Keratinocyte (primary cell): ENCODE measurements at regions not wholly inside any gene's neighbourhood (a gene's known extent, or its start where the extent isn't known, plus 50 kb on each side); places are given as distances from the start of the nearest gene placed in this dataset.

ENCODE experiments used
- DNase-seq: peaks from one replicate; pipeline ENCODE4 v3.0.0-alpha.2; 2011; ENCODE audit warnings: low read depth, missing footprints, low spot score
- FAIRE-seq: peaks from 2 replicates; lab custom pipeline; 2011; peaks lifted over from hg19 to GRCh38; lab: Jason Lieb, UNC
- H2AFZ ChIP-seq: 2 replicates; pipeline ENCODE4 v1.6.0; 2012; ENCODE audit warnings: low read length, control low read depth, inconsistent platforms; ENCODE audit not compliant: control insufficient read depth
- H3K27ac ChIP-seq: 2 replicates; pipeline ENCODE4 v1.5.1; 2011; ENCODE audit warnings: low read length; ENCODE audit not compliant: control insufficient read depth, insufficient read depth
- H3K27me3 ChIP-seq: 3 replicates; pipeline ENCODE4 v1.6.0; 2011; ENCODE audit warnings: low read length; ENCODE audit not compliant: control insufficient read depth, insufficient read depth; ENCODE audit errors: extremely low read depth
- H3K36me3 ChIP-seq, 2 experiments: 2 replicates in 1 of 2; 3 replicates in 1 of 2; pipeline ENCODE4 v1.5.1; 2011; ENCODE audit warnings: low read length in 2 of 2, mild to moderate bottlenecking in 1 of 2; ENCODE audit not compliant: control insufficient read depth in 2 of 2, insufficient read depth in 2 of 2; ENCODE audit errors: extremely low read depth in 1 of 2
- H3K4me1 ChIP-seq: 3 replicates; pipeline ENCODE4 v1.5.1; 2011; ENCODE audit warnings: low read length; ENCODE audit not compliant: control insufficient read depth, insufficient read depth; ENCODE audit errors: extremely low read depth
- H3K4me2 ChIP-seq: 3 replicates; pipeline ENCODE4 v1.6.0; 2011; ENCODE audit warnings: low read depth, low read length; ENCODE audit not compliant: control insufficient read depth, insufficient read depth; ENCODE audit errors: extremely low read depth
- H3K4me3 ChIP-seq, 3 experiments: fragments of 200-600 bp in 1 of 3; sonication (generic) in 1 of 3; 2 replicates in 2 of 3; 3 replicates in 1 of 3; pipeline ENCODE4 v1.5.1; 2011 to 2016; ENCODE audit warnings: low read length in 3 of 3, mild to moderate bottlenecking in 3 of 3, control low read depth in 2 of 3, inconsistent platforms in 1 of 3, low read depth in 1 of 3, mixed read lengths in 1 of 3, mixed run types in 1 of 3, moderate library complexity in 1 of 3; ENCODE audit not compliant: control insufficient read depth in 2 of 3, insufficient read depth in 2 of 3; ENCODE audit errors: extremely low read depth in 1 of 3
- H3K79me2 ChIP-seq: 2 replicates; pipeline ENCODE4 v1.6.0; 2012; ENCODE audit warnings: low read length; ENCODE audit not compliant: control insufficient read depth, insufficient read depth
- H3K9ac ChIP-seq: 3 replicates; pipeline ENCODE4 v1.6.0; 2011; ENCODE audit warnings: low read length; ENCODE audit not compliant: control insufficient read depth, insufficient read depth; ENCODE audit errors: extremely low read depth
- H3K9me1 ChIP-seq: 3 replicates; pipeline ENCODE4 v1.6.0; 2011; ENCODE audit warnings: low read length; ENCODE audit not compliant: control insufficient read depth, insufficient read depth; ENCODE audit errors: extremely low read depth
- H3K9me3 ChIP-seq: 2 replicates; pipeline ENCODE4 v1.5.1; 2012; ENCODE audit warnings: low read depth, low read length; ENCODE audit not compliant: control insufficient read depth
- H4K20me1 ChIP-seq: 3 replicates; pipeline ENCODE4 v1.6.0; 2011; ENCODE audit warnings: low read length; ENCODE audit not compliant: control insufficient read depth, insufficient read depth; ENCODE audit errors: extremely low read depth
- CTCF ChIP-seq, 3 experiments: IDR thresholded peaks in 1 of 3; conservative IDR thresholded peaks in 1 of 3; optimal IDR thresholded peaks in 1 of 3; 2 replicates in 2 of 3; 3 replicates in 1 of 3; pipeline versions ENCODE3 to v1.5.1; 2011; ENCODE audit warnings: low read length in 3 of 3, mild to moderate bottlenecking in 3 of 3, moderate library complexity in 2 of 3, control low read depth in 1 of 3, inconsistent platforms in 1 of 3; ENCODE audit not compliant: insufficient read depth in 2 of 3; ENCODE audit errors: extremely low read depth in 1 of 3
- EZH2 ChIP-seq: IDR thresholded peaks from one replicate; pipeline ENCODE4 v1.6.1; 2012; ENCODE audit warnings: inconsistent platforms, mild to moderate bottlenecking, low read length, moderate library complexity
- dilution Hi-C: fragments of 300-500 bp; cut with MboI; formaldehyde crosslinking; loops from one replicate; pipeline ENCODE4 v1.7.0; 2020; ENCODE audit warnings: low sequenced_read_pairs; ENCODE audit not compliant: extremely low pct_ligation_motif_present

GRCh38 chr12:5236022-5236640, 192.5 kb downstream of the KCNA5 start:
- Histone ChIP-seq H3K4me2 (no peak overlapping the region), H3K27ac (no peak overlapping the region), H3K36me3 (no peaks in the 10 kb centered on the region), H3K9me3 (no peaks in the 10 kb centered on the region), H3K4me3 (no peak overlapping the region), H3K4me1 (no peaks in the 10 kb centered on the region), H4K20me1 (no peaks in the 10 kb centered on the region), H3K27me3 (no peaks in the 10 kb centered on the region), H3K9me1 (no peaks in the 10 kb centered on the region), H2AFZ (no peak overlapping the region), H3K79me2 (no peaks in the 10 kb centered on the region), H3K9ac (no peak overlapping the region)
- no peak for FAIRE-seq
- no peak for DNase-seq
- TF ChIP-seq EZH2: no peak
- TF ChIP-seq CTCF (optimal IDR thresholded peaks at IDR 0.05 in 1 of 3, IDR thresholded peaks at IDR 0.05 in 1 of 3, conservative IDR thresholded peaks at IDR 0.05 in 1 of 3; ENCODE audit: extremely low read depth in 1 of 3, insufficient read depth in 2 of 3, low read length in 3 of 3): no peak
- dilution Hi-C loops: no loop called here

DNA sequence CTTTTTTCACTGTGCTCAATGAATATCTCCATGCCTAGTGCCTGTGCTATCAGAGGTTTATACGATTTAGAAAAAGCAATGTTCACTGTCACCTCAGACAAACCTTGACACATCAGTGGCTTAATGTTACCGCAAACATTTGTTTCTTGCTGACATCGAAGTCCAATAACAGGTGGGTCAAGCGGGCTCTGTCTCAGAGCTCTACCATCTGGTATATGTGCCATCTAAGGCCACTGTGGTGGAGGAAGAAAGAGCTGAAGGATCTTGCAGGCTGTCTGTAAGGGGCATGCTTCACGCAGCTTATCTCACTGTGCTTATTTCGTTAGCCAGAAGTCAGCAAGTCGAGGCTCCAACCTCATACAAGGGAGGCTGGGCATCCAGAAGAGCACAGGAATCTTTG, 189.5 kb upstream of the NTF3 start:
- no peak for TF ChIP-seq EZH2
- no peak for TF ChIP-seq CTCF (optimal IDR thresholded peaks at IDR 0.05 in 1 of 3, IDR thresholded peaks at IDR 0.05 in 1 of 3, conservative IDR thresholded peaks at IDR 0.05 in 1 of 3; ENCODE audit: extremely low read depth in 1 of 3, insufficient read depth in 2 of 3, low read length in 3 of 3)
- no peak overlapping the region for H3K4me3 ChIP-seq
- H4K20me1 ChIP-seq: no peaks in the 10 kb centered on the region
- no peaks in the 10 kb centered on the region for H3K79me2 ChIP-seq
- no peaks in the 10 kb centered on the region for H3K27me3 ChIP-seq
- H3K4me2 ChIP-seq: no peak overlapping the region
- H3K4me1 ChIP-seq: no peaks in the 10 kb centered on the region
- no peaks in the 10 kb centered on the region for H3K36me3 ChIP-seq
- no peak overlapping the region for H3K27ac ChIP-seq
- no peak overlapping the region for H2AFZ ChIP-seq
- DNase-seq (no peak), FAIRE-seq (no peak)
- H3K9me1 ChIP-seq: no peaks in the 10 kb centered on the region
- no peaks in the 10 kb centered on the region for H3K9me3 ChIP-seq
- dilution Hi-C loops: no loop called here
- no peak overlapping the region for H3K9ac ChIP-seq
